ENCODE measurements at regions not wholly inside any gene's neighbourhood (a gene's known extent, or its start where the extent isn't known, plus 50 kb on each side); places are given as distances from the start of the nearest gene placed in this dataset.

- no peak overlapping the region for H3K4me3 ChIP-seq (ENCODE audit: low read length in 2 of 2)
- no peak overlapping the region for H3K27ac ChIP-seq (ENCODE audit: low read length)
- H3K4me1 ChIP-seq (ENCODE audit: control insufficient read depth, insufficient read depth, low read length) = no peaks in the 10 kb centered on the region
These were observed 425.4 kb upstream of the PSMD7 start for GRCh38 chr16:73871088-73871733.

GRCh38 chr16:73869126-73869525, 427.5 kb upstream of the PSMD7 start:
- Histone ChIP-seq H3K27ac (ENCODE audit: low read length) (no peak overlapping the region), H3K9me3 (ENCODE audit: control insufficient read depth in 2 of 2, low read length in 2 of 2) (no peaks in the 10 kb centered on the region), H3K27me3 (ENCODE audit: control insufficient read depth in 1 of 2, insufficient read depth in 2 of 2, low read length in 2 of 2) (peaks cover 0 to 2% of the 10 kb centered on the region in 2 donors), H3K9ac (ENCODE audit: low read length in 2 of 2) (no peak overlapping the region), H3K4me1 (ENCODE audit: control insufficient read depth, insufficient read depth, low read length) (no peaks in the 10 kb centered on the region), H3K4me3 (ENCODE audit: low read length in 2 of 2) (no peak overlapping the region), H3K36me3 (ENCODE audit: control insufficient read depth in 2 of 2, insufficient read depth in 2 of 2, low read length in 2 of 2) (no peaks in the 10 kb centered on the region)

More at GRCh38 chr16:73871088-73871733, 425.4 kb upstream of the PSMD7 start:
- no peaks in the 10 kb centered on the region for H3K36me3 ChIP-seq (ENCODE audit: control insufficient read depth in 2 of 2, insufficient read depth in 2 of 2, low read length in 2 of 2)
- peaks cover 0 to 2% of the 10 kb centered on the region in 2 donors for H3K27me3 ChIP-seq (ENCODE audit: control insufficient read depth in 1 of 2, insufficient read depth in 2 of 2, low read length in 2 of 2)
- H3K9ac ChIP-seq (ENCODE audit: low read length in 2 of 2) = no peak overlapping the region
- no peaks in the 10 kb centered on the region for H3K9me3 ChIP-seq (ENCODE audit: control insufficient read depth in 2 of 2, low read length in 2 of 2)

DNA sequence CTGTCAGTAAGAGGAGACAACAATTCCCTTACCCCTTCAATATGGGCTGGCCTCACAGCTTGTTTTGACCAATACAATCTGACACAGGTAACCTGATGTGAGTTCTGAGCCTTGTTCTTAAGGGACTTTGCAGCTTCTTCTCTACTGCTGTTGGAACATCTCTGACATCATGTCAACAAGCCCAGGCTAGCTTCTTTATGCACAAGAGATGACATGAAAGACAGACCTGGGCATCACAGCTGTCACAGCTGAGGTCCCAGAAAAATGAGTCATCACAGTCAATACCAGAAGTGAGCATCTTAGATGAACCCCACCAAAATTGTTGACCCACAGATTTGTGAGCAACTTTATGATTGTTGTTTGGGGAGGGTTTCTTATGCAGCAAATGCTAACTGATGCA, 431.7 kb upstream of the PSMD7 start:
- no peak overlapping the region for H3K27ac ChIP-seq (ENCODE audit: low read length)
- no peaks in the 10 kb centered on the region for H3K9me3 ChIP-seq (ENCODE audit: control insufficient read depth in 2 of 2, low read length in 2 of 2)
- H3K9ac ChIP-seq (ENCODE audit: low read length in 2 of 2) = no peak overlapping the region
- no peak overlapping the region for H3K4me3 ChIP-seq (ENCODE audit: low read length in 2 of 2)
- no peaks in the 10 kb centered on the region for H3K27me3 ChIP-seq (ENCODE audit: control insufficient read depth in 1 of 2, insufficient read depth in 2 of 2, low read length in 2 of 2)
- H3K4me1 ChIP-seq (ENCODE audit: control insufficient read depth, insufficient read depth, low read length) = no peaks in the 10 kb centered on the region
- H3K36me3 ChIP-seq (ENCODE audit: control insufficient read depth in 2 of 2, insufficient read depth in 2 of 2, low read length in 2 of 2) = no peaks in the 10 kb centered on the region

DNA sequence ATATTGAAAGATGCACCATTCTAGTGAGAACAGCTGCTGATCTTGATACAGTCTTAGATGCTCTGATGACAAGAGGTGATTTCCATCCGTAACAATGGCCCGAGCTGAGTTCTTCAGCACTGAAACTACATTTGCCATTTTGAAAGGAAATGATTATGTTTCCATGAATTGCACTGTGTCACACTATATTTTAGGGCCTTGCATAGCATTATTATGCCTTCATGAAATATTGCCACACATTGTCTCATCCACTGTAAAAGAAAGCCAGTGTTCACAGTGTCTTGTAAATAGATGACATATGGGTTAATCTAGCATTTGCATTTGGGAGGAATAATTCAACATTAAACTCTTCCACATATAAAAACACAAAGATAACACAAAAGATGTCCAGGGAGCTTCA, 438.3 kb upstream of the PSMD7 start:
- no peaks in the 10 kb centered on the region for H3K9me3 ChIP-seq (ENCODE audit: control insufficient read depth in 2 of 2, low read length in 2 of 2)
- H3K4me1 ChIP-seq (ENCODE audit: control insufficient read depth, insufficient read depth, low read length) = no peaks in the 10 kb centered on the region
- H3K27ac ChIP-seq (ENCODE audit: low read length) = no peak overlapping the region
- no peaks in the 10 kb centered on the region for H3K36me3 ChIP-seq (ENCODE audit: control insufficient read depth in 2 of 2, insufficient read depth in 2 of 2, low read length in 2 of 2)
- H3K4me3 ChIP-seq (ENCODE audit: low read length in 2 of 2) = no peak overlapping the region
- no peaks in the 10 kb centered on the region for H3K27me3 ChIP-seq (ENCODE audit: control insufficient read depth in 1 of 2, insufficient read depth in 2 of 2, low read length in 2 of 2)
- no peak overlapping the region for H3K9ac ChIP-seq (ENCODE audit: low read length in 2 of 2)

GRCh38 chr16:73853968-73854367, 442.6 kb upstream of the PSMD7 start:
- Histone ChIP-seq H3K4me1 (ENCODE audit: control insufficient read depth, insufficient read depth, low read length) (no peaks in the 10 kb centered on the region), H3K36me3 (ENCODE audit: control insufficient read depth in 2 of 2, insufficient read depth in 2 of 2, low read length in 2 of 2) (no peaks in the 10 kb centered on the region), H3K9me3 (ENCODE audit: control insufficient read depth in 2 of 2, low read length in 2 of 2) (no peaks in the 10 kb centered on the region), H3K27ac (ENCODE audit: low read length) (no peak overlapping the region), H3K9ac (ENCODE audit: low read length in 2 of 2) (no peak overlapping the region), H3K4me3 (ENCODE audit: low read length in 2 of 2) (no peak overlapping the region), H3K27me3 (ENCODE audit: control insufficient read depth in 1 of 2, insufficient read depth in 2 of 2, low read length in 2 of 2) (no peaks in the 10 kb centered on the region)

GRCh38 chr16:73852561-73852960, 444.1 kb upstream of the PSMD7 start:
- no peaks in the 10 kb centered on the region for H3K9me3 ChIP-seq (ENCODE audit: control insufficient read depth in 2 of 2, low read length in 2 of 2)
- H3K36me3 ChIP-seq (ENCODE audit: control insufficient read depth in 2 of 2, insufficient read depth in 2 of 2, low read length in 2 of 2) = no peaks in the 10 kb centered on the region
- H3K9ac ChIP-seq (ENCODE audit: low read length in 2 of 2) = no peak overlapping the region
- H3K4me3 ChIP-seq (ENCODE audit: low read length in 2 of 2) = no peak overlapping the region
- no peaks in the 10 kb centered on the region for H3K4me1 ChIP-seq (ENCODE audit: control insufficient read depth, insufficient read depth, low read length)
- no peak overlapping the region for H3K27ac ChIP-seq (ENCODE audit: low read length)
- H3K27me3 ChIP-seq (ENCODE audit: control insufficient read depth in 1 of 2, insufficient read depth in 2 of 2, low read length in 2 of 2) = no peaks in the 10 kb centered on the region

- Histone ChIP-seq H3K4me1 (ENCODE audit: control insufficient read depth, insufficient read depth, low read length) (peaks cover 2% of the 10 kb centered on the region), H3K36me3 (ENCODE audit: control insufficient read depth in 2 of 2, insufficient read depth in 2 of 2, low read length in 2 of 2) (no peaks in the 10 kb centered on the region), H3K27me3 (ENCODE audit: control insufficient read depth in 1 of 2, insufficient read depth in 2 of 2, low read length in 2 of 2) (no peaks in the 10 kb centered on the region), H3K27ac (ENCODE audit: low read length) (no peak overlapping the region), H3K9ac (ENCODE audit: low read length in 2 of 2) (no peak overlapping the region), H3K4me3 (ENCODE audit: low read length in 2 of 2) (no peak overlapping the region), H3K9me3 (ENCODE audit: control insufficient read depth in 2 of 2, low read length in 2 of 2) (no peaks in the 10 kb centered on the region)
These were observed 447.6 kb upstream of the PSMD7 start for GRCh38 chr16:73848993-73849392.

DNA sequence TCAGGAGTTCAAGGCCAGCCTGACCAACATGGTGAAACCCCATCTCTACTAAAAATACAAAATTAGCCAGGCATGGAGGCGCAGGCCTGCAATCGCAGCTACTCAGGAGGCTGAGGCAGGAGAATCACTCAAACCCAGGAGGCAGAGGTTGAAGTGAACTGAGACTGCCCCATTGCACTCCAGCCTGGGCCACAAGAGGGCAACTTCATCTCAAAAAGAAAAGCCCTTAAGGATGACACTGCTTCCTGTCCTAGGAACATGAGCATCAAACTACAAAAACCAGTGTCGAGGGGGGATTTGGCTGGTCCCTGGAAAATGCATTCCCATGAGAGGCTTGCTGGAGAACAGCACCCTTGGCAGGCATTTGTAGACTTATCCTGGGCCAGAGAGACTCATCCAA, 449.5 kb upstream of the PSMD7 start:
- H3K4me3 ChIP-seq (ENCODE audit: low read length in 2 of 2) = no peak overlapping the region
- H3K9me3 ChIP-seq (ENCODE audit: control insufficient read depth in 2 of 2, low read length in 2 of 2) = no peaks in the 10 kb centered on the region
- peaks cover 2% of the 10 kb centered on the region for H3K4me1 ChIP-seq (ENCODE audit: control insufficient read depth, insufficient read depth, low read length)
- no peak overlapping the region for H3K9ac ChIP-seq (ENCODE audit: low read length in 2 of 2)
- no peaks in the 10 kb centered on the region for H3K36me3 ChIP-seq (ENCODE audit: control insufficient read depth in 2 of 2, insufficient read depth in 2 of 2, low read length in 2 of 2)
- no peaks in the 10 kb centered on the region for H3K27me3 ChIP-seq (ENCODE audit: control insufficient read depth in 1 of 2, insufficient read depth in 2 of 2, low read length in 2 of 2)
- no peak overlapping the region for H3K27ac ChIP-seq (ENCODE audit: low read length)

GRCh38 chr16:73846356-73846755, 450.3 kb upstream of the PSMD7 start:
- no peaks in the 10 kb centered on the region for H3K36me3 ChIP-seq (ENCODE audit: control insufficient read depth in 2 of 2, insufficient read depth in 2 of 2, low read length in 2 of 2)
- no peak overlapping the region for H3K9ac ChIP-seq (ENCODE audit: low read length in 2 of 2)
- no peaks in the 10 kb centered on the region for H3K9me3 ChIP-seq (ENCODE audit: control insufficient read depth in 2 of 2, low read length in 2 of 2)
- H3K27ac ChIP-seq (ENCODE audit: low read length) = no peak overlapping the region
- no peak overlapping the region for H3K4me3 ChIP-seq (ENCODE audit: low read length in 2 of 2)
- no peaks in the 10 kb centered on the region for H3K27me3 ChIP-seq (ENCODE audit: control insufficient read depth in 1 of 2, insufficient read depth in 2 of 2, low read length in 2 of 2)
- peaks cover 2% of the 10 kb centered on the region for H3K4me1 ChIP-seq (ENCODE audit: control insufficient read depth, insufficient read depth, low read length)

- Histone ChIP-seq H3K27ac (ENCODE audit: low read length) (no peak overlapping the region), H3K36me3 (ENCODE audit: control insufficient read depth in 2 of 2, insufficient read depth in 2 of 2, low read length in 2 of 2) (no peaks in the 10 kb centered on the region), H3K4me1 (ENCODE audit: control insufficient read depth, insufficient read depth, low read length) (peaks cover 2% of the 10 kb centered on the region), H3K9me3 (ENCODE audit: control insufficient read depth in 2 of 2, low read length in 2 of 2) (no peaks in the 10 kb centered on the region), H3K9ac (ENCODE audit: low read length in 2 of 2) (no peak overlapping the region), H3K4me3 (ENCODE audit: low read length in 2 of 2) (no peak overlapping the region), H3K27me3 (ENCODE audit: control insufficient read depth in 1 of 2, insufficient read depth in 2 of 2, low read length in 2 of 2) (no peaks in the 10 kb centered on the region)
These were observed 450.6 kb upstream of the PSMD7 start for GRCh38 chr16:73846007-73846330.

- Histone ChIP-seq H3K4me3 (ENCODE audit: low read length in 2 of 2) (no peak overlapping the region), H3K36me3 (ENCODE audit: control insufficient read depth in 2 of 2, insufficient read depth in 2 of 2, low read length in 2 of 2) (no peaks in the 10 kb centered on the region), H3K27me3 (ENCODE audit: control insufficient read depth in 1 of 2, insufficient read depth in 2 of 2, low read length in 2 of 2) (no peaks in the 10 kb centered on the region), H3K9me3 (ENCODE audit: control insufficient read depth in 2 of 2, low read length in 2 of 2) (no peaks in the 10 kb centered on the region), H3K4me1 (ENCODE audit: control insufficient read depth, insufficient read depth, low read length) (peaks cover 2% of the 10 kb centered on the region), H3K27ac (ENCODE audit: low read length) (no peak overlapping the region), H3K9ac (ENCODE audit: low read length in 2 of 2) (no peak overlapping the region)
These were observed 451.2 kb upstream of the PSMD7 start for GRCh38 chr16:73845238-73846006.

Measured in stomach smooth muscle (tissue), 2 donors.